SK-N-SH (cell line): ENCODE measurements at regions not wholly inside any gene's neighbourhood (a gene's known extent, or its start where the extent isn't known, plus 50 kb on each side); places are given as distances from the start of the nearest gene placed in this dataset.

ENCODE experiments used
- CTCF ChIP-seq: fragments of 200-600 bp; sonication (generic); IDR thresholded peaks from 2 replicates; pipeline ENCODE4 v1.6.1; 2017; ENCODE audit warnings: antibody characterized with exemption, mild to moderate bottlenecking, moderate library complexity
- EZH2phosphoT487 ChIP-seq: fragments of 200-600 bp; sonication (generic); IDR thresholded peaks from 2 replicates; pipeline ENCODE4 v1.6.1; 2017; ENCODE audit warnings: low read depth, mixed run types, mild to moderate bottlenecking, antibody characterized with exemption, moderate library complexity, borderline replicate concordance
- RCOR1 ChIP-seq: fragments of 150-350 bp; IDR thresholded peaks from 2 replicates; pipeline ENCODE4 v1.6.1; 2017; ENCODE audit warnings: antibody characterized with exemption, low read length
- SIN3A ChIP-seq: IDR thresholded peaks from 2 replicates; pipeline ENCODE4 v1.6.1; 2012; ENCODE audit warnings: low read depth, mild to moderate bottlenecking, low read length, moderate library complexity, borderline replicate concordance
- TAF1 ChIP-seq: IDR thresholded peaks from 2 replicates; pipeline ENCODE4 v1.6.1; 2012; ENCODE audit warnings: low read depth, mild to moderate bottlenecking, low read length, moderate library complexity, borderline replicate concordance

- TF ChIP-seq RCOR1 = no peak
- no peak for TF ChIP-seq SIN3A
- TF ChIP-seq CTCF = no peak
- TF ChIP-seq EZH2phosphoT487 = no peak
- no peak for TF ChIP-seq TAF1
Observed at GRCh38 chr22:47899894-47900293, 1137.4 kb downstream of the TBC1D22A start.
